SKM-1 treated with dmso at 0.1 percent for 144 hours (cell line): ENCODE measurements at regions not wholly inside any gene's neighbourhood (a gene's known extent, or its start where the extent isn't known, plus 50 kb on each side); places are given as distances from the start of the nearest gene placed in this dataset.

Experiments
- DNase-seq: peaks from one replicate; lab custom pipeline; 2025; ENCODE audit not compliant: unreplicated experiment; lab: John Stamatoyannopoulos, UW

DNA sequence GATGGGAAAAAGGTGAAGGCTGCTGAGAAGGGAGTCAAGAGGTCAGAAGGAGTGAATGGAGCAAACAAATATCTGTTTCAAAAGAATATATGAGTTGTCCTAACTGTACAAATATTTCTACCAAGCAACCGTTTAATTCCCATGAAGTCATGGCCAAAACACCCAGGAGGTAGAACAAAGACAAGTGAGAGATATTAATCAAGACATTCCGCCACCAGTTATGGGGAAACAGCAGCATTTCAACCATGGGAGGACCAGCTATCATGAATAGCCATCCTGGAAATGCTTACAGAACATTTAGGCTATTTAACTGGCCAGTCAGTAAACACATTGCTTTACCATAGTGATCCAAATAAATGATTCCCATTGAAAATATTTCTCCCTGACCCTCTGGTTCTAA lies 396.3 kb downstream of the IRS1 start:
- no peak for DNase-seq

DNA sequence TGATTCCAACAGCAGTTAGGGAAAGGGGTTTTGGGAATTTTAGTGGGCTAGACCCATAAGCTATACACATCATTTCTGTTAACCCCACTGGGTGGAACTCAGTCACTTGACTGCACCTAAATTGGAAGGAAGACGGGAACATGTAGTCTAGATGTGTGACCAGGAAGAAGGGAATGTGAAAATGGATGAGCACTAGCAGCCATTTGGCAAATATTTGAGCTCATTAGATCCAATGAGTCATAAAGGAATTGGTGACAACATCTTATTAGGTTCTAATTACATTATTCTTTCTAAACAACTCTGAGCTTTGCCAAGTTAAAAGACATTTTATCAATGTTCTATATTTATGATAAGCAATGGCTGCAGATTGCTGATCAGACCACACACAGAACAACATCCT lies 400.6 kb downstream of the IRS1 start:
- DNase-seq = no peak

DNA sequence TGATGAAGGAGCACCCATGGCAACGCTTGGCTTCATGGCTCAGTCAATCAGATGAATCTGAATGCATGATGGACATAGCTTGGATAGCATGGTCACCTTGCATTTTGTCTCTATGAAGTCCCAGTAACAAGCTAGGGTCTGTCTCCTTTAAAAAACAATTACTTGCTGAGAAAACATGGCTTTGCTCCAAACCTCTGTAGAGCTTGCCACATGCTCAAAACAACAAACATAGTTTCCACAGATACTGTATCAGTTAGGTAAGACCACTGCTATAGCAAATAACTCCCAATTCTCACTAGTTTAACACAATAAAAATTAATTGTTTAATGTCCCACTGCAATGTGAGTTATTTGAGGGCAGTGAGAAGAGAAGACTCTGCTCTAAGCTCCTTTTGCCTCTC lies 401.0 kb downstream of the IRS1 start:
- DNase-seq = no peak

DNA sequence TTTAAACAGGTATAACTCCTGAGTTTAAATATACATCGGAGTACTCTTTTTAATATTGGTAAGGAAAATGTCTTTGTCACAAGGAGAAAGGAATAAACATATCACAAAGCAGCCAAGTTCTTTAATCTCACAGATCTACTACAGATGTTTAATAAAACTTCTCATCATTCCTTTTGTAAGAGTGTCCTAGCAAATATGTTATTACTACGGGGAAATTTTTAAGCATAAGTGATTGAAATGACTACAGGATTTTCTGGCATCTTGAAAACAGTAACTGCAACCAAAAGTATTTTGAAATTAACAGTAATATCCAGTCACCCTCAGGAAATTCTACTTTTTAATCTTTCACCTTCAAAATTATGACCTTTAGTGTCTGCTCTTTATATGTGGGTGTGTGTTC lies 403.1 kb downstream of the IRS1 start:
- no peak for DNase-seq

DNA sequence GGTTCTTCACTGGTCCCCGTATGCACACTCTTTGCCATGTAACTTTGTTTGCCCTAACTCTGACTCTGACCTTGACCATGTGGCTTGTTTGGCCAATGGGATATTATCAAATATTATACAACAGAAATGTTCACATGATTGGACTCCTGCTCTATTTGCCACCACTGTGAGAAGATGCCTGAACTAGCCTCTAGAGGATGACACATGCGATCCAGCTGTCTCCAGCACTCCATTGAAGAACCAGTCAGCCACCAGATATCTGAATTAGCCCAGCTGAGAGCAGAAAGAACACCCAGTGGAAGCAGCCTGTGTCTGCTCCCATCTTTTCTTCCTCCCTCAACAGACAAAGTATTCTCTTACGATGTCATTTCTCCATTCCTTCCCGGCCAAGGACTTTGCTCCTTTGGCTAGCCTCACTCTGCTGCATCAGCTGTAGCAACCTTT lies 412.1 kb downstream of the IRS1 start:
- no peak for DNase-seq

DNA sequence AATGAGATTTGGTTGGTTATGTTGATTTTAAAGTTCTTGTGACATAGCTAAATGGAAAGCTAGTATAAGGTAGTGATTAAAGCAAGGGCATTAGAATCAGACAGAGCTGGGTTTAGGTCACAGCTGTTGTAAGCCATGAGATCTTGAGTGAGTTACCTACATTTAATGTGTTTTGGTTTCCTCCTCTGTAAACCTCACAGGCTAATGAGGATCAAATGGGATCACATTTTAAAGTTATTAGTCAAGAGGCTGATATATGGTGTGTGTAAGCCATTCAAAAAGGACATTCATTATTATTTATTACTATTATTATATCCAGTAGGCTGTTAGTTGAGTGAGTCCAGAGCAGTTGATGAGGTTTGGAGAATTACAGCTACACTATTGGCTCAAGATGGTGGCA lies 416.2 kb downstream of the IRS1 start:
- no peak for DNase-seq

DNA sequence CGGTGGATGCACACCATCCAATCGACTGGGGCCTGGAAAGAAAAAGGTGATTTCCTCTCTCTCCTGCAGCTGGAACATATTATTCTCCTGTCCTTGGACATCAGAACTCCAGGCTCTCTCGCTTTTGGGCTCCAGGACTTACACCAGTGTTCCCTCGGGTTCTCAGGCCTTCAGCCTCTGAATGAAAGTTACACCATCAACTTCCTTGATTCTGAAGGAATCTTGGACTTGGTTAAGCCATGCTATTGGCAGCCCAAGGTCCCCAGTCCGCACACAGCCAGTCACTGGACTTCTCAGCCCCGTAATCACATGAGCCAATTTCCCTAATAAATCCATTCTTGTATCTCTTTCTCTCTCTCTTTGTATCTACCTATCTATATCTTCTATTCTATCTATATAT lies 418.9 kb downstream of the IRS1 start:
- no peak for DNase-seq

DNA sequence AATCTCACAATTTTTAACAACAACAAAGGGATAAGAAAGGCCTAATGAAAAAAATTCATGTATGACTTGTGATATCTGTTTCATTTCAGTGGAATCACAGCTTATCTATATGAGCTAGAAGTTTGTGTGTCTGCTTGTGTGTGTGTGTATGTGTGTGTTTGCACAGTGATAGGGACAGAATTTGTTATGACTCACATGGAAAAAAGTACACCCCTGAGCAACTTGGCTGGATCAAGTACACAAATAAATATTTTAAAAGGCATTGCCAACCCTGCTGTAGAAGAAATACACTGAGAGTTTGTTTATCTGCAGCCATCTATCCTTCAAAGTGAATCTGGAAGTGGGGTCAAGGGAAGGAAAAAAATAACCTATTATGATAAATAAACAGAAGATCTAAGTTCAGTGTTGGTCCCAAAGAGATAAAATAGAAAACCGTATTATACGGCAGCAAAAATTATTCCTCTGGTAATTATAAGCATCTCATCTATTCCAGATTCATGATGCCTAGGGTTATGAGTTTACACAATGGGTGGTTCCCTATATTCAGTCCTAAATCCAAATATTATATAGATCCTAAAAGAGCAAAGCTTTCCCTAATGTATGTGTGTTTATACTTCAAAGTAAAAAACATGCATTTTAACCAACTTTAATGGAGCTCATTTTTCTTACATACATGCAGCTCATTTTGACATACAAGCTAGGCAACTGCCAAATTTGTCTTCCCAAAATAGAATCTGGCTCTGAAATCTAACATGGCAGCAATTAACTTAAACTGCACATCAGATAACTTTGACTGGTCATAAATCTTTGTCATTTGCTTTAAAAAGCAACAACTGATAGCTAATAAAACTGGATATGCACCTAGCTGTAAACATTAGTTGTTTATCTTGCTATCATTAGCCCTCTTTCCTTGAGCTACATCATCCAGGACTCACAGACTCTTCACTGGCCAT lies 420.6 kb downstream of the IRS1 start:
- no peak for DNase-seq

DNA sequence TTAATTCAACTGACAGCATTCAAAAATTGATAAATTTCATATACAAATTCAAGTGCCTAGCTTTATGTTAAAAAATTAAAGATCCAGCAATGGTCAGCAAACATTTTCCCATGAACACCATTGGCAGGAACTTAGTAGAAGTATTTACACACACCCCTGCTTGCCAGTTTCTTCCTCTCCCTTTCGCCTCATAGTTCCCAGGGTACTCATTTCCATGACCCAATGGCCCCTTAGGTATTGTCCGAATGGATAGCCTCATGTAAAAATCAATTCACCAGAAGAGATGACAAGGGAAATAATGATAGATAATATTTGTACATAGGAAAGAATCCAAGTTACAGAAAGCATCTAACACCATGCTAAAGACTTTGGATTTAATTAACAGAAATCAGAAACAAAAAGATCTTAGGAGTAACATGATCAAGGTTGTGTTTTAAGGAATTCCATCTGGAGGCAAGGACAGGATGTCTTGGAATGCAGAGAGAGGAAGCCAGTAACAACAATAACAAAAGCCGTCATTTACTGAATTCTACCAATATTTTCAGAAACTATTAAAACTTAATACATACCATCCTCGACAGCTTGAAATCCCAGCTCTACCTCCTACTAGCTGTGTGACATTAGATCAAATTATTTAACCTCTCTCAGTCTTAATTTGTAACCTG lies 423.0 kb downstream of the IRS1 start:
- DNase-seq = no peak

DNA sequence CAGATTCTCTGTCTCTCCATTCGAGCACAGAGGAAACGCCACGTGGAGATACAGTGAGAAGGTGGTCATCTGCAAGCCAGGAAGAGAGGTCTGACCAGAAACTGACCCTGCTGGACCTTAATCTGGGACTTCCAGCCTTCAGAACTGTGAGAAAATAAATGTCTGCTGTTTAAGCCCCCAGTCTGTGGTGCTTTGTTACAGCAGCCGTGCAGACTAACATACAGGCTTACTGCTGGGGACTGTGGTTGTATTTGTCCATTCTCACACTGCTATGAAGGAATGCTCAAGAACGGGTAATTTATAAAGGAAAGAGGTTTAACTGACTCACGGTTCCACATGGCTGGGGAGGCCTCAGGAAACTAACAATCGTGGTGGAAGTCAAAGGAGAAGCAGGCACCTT lies 432.7 kb downstream of the IRS1 start:
- DNase-seq = no peak

DNA sequence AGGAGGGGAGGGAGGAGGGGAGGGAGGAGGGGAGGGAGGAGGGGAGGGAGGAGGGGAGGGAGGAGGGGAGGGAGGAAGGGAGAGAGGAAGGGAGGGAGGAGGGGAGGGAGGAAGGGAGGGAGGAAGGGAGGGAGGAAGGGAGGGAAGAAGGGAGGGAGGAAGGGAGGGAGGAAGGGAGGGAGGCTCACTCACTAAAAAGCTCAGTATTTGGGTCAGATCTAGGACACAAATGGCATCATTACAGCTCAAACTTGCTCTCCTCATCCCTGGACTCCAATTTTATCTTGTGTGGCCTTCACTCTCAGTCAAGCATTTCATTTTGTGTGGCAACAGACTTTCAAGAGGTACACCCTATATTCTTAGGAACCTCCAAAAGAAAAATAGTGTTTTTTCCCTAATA lies 435.4 kb downstream of the IRS1 start:
- no peak for DNase-seq

DNA sequence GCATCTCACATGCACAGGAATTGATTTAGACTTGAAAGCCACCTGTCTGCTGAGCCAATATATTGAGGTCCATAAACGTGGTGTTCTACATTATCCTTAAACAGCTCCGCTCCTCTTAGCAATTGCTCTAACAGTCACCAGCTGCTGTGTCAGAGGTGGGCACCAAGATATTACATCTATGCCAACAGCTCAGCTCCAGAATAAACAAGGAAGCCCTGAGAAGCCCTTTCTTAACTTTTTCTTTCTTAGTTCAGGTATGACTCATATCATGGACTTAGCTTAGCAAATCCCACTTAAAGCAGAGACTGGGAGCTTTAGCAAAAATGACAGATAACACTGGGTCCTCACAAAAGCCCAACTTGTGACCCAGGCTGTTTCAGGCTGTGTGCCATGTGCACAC lies 436.6 kb downstream of the IRS1 start:
- DNase-seq = no peak

DNA sequence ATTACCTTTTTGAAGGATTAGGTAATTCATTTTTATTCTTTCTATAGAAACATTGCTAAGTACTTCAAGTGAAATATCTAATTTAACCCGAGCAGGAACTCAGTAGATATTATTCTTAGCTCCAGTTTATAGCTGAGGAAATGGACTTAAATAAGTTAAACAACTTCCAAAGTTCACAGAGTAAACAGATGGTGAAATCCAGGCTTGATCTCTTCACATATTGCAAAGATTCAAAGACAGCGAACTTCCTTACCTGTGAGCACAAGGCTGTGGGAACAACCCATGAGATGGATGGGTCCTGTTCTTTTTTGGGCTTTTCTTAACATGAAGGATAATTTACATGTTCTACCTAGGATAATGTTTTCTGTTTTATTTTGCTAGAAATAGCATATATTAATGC lies 439.0 kb downstream of the IRS1 start:
- DNase-seq = no peak

DNA sequence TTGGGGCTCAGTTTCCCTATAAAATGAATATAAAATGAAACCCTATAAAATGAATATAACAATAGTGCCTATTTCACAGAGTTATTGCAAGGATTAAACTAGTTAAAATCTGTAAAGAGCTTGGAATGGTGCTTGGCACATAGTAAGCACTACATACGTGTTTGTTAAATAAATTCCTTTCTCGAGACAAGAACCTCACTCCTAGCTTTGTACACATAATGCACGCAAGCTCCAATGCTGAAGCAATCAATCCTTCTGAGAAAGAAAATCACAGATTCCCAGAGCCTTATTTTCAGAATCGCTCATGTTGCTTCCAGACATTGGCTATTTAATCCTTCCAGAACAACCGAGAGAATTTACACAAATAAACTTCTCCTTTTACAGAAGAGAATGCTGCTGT lies 440.9 kb downstream of the IRS1 start:
- no peak for DNase-seq

DNA sequence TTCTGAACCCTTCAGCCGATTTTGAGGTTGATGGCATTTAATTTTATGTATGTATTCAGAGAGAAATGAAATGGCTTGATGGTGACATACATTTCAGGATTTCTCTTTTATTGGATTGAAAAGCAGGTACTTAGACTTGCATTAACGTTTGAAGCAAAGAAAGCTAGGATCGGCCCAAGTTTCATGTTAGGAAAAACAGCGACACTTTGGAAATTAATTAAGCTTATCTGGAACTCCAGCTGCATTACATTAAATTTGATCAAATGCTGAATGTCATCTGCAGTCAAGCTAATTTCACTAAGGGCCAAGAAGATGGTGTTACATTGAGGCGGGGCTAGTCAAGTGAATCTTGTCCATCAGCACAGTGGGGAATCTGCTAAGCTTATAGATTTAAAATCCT lies 441.8 kb downstream of the IRS1 start:
- no peak for DNase-seq

DNA sequence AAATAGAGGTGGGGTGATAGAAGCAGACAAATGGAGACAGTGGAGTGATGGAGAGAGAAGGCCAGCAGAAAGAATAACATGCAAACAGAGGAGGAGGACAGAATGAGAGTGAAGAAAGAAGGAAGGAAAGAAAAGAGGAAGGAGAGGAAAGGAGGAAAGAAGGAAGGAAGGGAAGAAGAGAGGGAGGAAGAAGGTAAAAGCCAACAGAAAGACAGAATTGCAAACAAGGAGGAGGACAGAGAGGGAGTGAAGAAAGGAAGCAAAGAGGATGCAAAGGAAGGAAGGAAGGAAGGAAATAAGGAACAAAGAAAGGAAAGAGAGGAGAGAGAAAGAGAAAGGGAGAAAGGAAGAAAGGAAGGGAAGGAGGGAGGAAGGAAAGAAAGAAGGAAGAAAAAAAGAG lies 444.0 kb downstream of the IRS1 start:
- no peak for DNase-seq

DNA sequence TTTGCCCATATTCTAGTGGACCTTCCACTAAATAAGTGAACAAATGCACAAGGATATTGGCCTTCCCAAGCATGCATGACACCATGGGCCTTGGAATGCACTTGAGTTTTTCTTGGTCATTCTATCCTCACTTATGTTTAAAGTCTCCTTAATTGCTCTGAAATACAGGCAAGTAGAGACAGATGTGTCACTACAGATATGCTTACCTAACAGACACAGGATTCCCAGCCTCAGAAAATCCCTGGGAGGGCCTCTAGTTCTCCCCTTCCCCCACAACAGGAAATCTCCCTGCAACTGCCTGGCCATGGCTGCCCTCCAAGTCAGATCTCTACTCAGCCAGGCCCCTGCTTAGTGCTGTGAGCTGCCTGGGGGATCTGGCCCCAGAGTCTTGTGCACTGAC lies 445.2 kb downstream of the IRS1 start:
- no peak for DNase-seq

DNA sequence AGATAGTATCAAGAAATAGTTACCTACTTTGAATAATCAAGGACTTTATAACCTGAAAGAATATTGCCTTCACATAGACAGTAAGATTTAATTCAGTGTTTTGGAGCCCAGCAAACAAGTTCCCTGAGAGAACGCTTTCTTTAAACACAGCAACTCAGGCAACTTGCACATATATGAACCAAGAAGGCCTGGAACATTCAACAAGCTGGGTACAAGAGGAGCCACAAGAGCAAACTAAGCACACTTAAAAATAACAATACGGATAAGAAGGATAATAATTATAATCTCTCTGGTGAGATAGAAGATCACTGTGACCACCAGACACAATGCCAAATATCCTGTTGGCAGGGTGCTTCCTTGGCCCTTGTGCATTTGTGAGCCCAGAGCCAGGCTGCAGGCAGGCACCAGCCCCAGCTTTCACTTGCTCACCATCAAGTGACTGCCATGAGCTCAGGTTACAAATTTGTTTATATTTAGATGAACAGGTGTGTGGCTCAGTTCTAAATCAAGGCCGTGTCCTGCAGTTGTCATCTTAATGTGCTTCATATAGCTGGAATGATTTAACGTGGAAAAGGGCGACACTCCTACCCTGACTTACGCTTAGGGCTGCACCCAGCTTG lies 446.6 kb downstream of the IRS1 start:
- no peak for DNase-seq

DNA sequence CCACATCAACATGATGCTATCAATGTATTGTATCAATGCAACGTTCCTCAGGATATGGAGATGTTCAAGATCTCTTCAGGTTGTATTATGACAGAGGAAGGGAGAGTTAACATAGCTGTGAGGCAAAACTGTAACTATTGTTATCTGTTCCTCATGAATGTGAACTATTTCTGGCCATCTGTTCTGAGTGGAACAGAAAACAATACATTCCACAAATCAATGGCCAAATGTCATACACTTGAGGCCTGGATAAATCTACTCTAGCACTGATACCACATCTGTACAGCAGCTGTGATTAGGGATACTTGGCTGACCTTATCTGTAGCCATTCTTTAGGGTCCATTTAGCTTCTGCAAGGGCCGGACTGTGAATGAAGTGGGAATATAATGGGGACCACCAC lies 447.9 kb downstream of the IRS1 start:
- DNase-seq = no peak

DNA sequence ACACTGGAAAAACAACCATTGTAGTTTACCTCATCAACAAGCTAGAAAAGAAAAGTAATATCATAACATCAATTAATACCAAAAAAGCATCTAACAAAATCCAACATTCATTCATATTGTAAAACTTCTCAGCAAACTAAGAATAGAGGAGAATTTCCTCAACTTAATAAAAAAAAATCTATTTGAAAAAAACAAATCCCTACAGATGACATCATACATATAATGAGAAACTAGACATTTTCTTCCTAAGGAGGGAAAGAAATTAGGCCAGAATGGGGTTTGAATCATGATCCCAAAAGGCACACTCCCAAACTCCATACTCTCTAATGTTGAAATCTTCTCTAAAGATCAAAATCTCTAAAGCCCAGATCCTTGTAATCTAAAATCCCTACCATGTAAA lies 460.0 kb downstream of the IRS1 start:
- DNase-seq = no peak

DNA sequence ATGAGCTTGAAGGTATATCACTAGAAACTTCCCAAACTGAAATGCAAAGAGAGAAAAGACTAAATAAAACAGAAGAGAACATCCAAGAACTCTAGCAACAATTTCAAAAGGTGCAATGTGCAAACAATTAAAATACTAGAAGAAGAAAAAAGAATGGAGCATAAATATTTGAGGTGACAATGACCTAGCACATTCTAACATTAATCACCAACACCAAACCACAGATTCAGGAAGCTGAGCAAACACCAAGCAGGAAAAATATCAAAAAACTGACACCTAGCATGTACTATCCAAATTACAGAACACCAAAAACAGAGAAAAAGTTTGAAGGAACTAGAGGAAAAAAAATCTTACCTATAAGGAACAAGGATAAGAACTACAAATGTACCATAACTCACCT lies 460.8 kb downstream of the IRS1 start:
- DNase-seq = no peak

DNA sequence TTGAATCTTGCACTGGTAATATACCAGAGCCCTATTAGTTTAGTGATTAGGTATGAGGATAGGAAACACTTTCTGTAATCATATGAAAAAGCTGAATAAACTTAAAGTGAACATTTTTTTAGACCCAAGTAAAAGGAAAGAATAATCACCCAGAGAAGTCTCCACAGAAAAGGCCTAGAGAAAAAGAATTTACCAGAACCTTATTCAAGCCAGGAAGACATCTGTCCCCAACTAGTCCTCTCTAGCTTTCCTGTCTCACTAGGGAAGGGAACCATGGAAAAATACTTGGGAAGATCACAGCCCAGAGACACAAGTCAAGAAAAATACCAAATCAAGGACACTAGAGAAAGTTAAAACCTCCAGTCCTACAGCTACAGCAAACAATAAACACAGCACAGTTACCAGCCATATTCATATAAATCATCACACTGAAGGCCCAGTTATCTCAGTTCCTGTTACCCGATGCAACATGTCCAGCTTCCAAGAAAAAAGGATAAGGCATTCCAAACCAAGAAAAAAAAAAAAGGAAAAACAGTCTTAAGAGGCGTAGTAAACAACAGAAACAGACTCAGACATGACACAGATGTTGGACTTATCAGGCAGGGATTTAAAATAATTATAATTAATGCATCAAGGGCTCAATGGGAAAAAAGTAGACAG lies 461.5 kb downstream of the IRS1 start:
- DNase-seq = no peak
